SIG-M5 (cell line): ENCODE measurements at regions not wholly inside any gene's neighbourhood (a gene's known extent, or its start where the extent isn't known, plus 50 kb on each side); places are given as distances from the start of the nearest gene placed in this dataset.
"Not testable (repeated sequence)": the region's sequence is repeated elsewhere in the genome, so short reads cannot be mapped to it uniquely, and the experiment has no call there.

Experiments used
- DNase-seq: peaks from one replicate; lab custom pipeline; 2025; lab: John Stamatoyannopoulos, UW

DNA sequence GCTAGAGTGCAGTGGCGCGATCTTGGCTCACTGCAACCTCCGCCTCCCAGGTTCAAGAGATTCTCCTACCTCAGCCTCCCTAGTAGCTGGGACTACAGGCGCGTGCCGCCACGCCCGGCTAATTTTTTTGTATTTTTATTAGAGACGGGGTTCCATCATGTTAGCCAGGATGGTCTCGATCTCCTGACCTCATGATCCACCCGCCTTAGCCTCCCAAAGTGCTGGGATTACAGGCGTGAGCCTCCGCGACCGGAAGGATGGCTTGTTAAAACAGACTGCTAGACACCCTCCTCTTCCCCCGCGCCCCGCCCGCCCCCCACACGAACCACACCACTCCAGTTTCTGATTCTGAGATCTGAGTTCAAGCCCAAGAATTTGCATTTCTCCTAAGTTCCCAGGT lies 71.2 kb upstream of the ZNF184 start:
- DNase-seq = not testable (repeated sequence)

DNA sequence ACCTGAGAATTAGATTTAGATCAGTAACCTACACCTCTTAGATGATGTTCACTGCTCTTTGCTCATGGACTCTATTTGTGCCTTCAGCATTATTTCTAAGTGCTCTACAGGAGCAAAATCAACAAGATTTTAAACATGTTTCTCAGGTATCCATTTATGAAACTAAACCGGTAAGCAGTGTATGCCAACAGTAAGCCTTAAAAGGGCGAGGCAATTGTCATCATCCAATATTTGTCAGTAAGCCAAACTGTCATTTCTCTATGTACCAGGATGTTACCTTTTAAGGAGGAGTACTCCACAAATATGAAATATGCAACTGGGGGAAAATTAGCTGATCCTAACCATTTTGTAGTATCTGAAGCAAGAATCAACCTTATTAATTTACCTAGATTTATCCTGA lies 69.6 kb upstream of the ZNF184 start:
- no peak for DNase-seq

- DNase-seq = no peak
Observed at GRCh38 chr6:27541933-27542297, 69.0 kb upstream of the ZNF184 start.

DNA sequence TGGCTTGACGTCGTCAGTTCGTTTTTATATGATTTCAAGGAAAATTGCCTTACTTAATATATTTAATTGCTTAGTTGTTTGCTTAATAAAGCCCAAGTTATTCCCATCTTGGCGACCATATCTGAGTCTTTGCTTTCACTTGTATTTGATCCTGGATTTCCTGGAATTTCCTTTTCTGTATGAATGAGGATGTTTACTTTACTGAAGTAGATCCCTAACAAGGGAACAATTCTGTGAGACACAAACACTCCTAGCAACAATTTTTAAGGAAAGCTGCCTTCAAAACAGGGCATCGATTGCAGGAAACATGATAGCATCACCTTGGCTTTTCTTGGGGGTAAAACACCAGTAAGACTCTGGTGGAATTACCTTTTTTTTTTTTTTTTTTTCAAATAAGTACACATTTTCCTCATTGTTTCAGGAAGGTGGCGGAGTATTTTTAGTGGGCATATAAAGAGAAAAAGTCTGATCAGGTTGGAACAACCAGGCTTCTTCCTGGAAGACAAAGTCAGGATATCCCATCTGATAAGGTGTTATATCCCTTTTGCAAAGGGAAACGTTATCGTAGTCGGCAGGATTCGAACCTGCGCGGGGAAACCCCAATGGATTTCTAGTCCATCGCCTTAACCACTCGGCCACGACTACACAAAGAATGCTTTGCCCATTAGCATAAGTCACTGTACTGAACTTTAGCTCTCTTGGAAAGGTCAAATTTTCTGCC lies 68.5 kb upstream of the ZNF184 start:
- no peak for DNase-seq

DNA sequence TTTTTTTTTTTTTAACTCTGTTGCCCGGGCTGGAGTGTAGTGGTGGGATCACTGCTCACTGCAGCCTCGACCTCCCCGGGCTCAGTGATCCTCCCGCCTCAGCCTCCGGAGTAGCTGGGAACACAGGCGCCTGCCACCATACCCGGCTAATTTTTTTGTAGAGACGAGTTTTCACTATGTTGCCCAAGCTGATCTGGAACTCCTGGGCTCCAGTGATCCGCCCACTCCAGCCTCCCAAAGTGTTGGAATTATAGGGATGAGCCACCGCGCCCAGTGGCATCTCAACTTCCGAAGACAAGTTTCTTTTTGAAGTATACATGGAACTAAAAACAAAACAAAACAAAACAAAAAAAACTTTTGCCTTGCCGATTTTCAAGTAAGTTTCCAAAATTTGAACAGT lies 66.6 kb upstream of the ZNF184 start:
- no peak for DNase-seq

GRCh38 chr6:27532820-27533538 lies 60.1 kb upstream of the ZNF184 start:
- no peak for DNase-seq

DNA sequence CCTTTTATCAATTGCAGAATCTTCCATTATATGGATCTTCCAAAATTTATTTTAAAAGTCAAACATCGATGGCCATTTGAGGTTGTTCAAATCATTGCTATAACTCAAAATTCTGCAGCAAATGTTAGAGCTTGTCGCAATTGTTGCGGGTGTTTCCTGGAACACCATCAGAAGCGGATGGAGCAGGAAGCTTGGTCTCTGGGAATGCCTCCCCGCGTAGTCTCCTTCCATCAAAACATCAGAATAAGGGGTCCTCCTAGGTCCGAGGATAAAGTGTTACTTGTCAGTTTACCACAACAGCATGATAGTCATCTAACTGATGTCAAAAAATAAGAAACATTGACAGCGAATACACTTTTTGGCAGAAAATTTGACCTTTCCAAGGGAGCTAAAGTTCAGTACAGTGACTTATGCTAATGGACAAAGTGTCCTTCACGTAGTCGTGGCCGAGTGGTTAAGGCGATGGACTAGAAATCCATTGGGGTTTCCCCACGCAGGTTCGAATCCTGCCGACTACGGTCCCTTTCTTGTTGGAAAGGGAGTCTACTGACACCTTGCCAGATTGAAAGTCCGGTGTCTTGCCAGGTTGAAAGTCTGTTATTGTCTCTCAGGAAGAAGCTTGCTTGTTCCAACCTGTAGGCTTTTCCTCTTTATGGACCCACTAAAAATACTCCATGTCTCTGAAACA lies 59.0 kb upstream of the ZNF184 start:
- DNase-seq = no peak

GRCh38 chr6:27529796-27530195 lies 56.9 kb upstream of the ZNF184 start:
- not testable (repeated sequence) for DNase-seq

DNA sequence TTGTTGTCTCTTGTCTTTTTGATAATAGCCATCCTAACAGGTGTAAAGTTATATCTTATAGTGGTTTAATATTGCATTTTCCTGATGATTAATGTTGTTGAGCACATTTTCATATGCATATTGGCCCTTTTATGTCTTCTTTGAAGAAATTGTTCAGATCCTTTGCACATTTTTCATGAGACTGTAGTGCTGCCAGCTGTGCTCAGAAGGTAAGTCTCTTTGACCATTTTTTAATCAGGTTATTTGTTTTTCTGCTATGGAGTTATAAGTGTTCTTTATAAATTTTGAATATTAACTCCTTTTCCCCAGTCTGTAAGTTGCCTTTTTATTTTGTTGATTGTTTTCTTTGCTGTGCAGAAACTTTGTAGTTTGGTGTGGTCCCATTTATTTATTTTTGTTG lies 55.8 kb upstream of the ZNF184 start:
- DNase-seq = no peak
